ENCODE measurements at regions not wholly inside any gene's neighbourhood (a gene's known extent, or its start where the extent isn't known, plus 50 kb on each side); places are given as distances from the start of the nearest gene placed in this dataset.
A peak's percentile ranks its signal among the peaks of the same experiment; 100 is the strongest.

GRCh38 chr12:111304642-111305071, 64.2 kb downstream of the PHETA1 start:
- peak in 1 of 2 experiments; percentile 61 for DNase-seq
- H3K27me3 Mint-ChIP-seq (ENCODE audit: insufficient read depth, unreplicated experiment), result peaks cover 2% of the 10 kb centered on the region

GRCh38 chr12:111303531-111303930, 65.4 kb downstream of the PHETA1 start:
- H3K4me1 Mint-ChIP-seq (ENCODE audit: low read depth, unreplicated experiment), result no peaks in the 10 kb centered on the region
- no peak overlapping the region for H3K27ac Mint-ChIP-seq (ENCODE audit: unreplicated experiment)
- peaks cover 19% of the 10 kb centered on the region for H3K9me3 ChIP-seq
- POLR2A ChIA-PET, result no interaction called here
- CTCF ChIA-PET, result interaction anchor here (1.1 kb wide), 1 partner anchor 30 kb away, joined by 3 read pairs; no protein-coding TSS in a partner anchor
- H3K4me3 ChIP-seq (ENCODE audit: low read depth, low read length), result no peak overlapping the region
- no peaks in the 10 kb centered on the region for H3K27me3 Mint-ChIP-seq (ENCODE audit: insufficient read depth, unreplicated experiment)
- no peaks in the 10 kb centered on the region for H3K4me1 ChIP-seq
- H3K4me3 Mint-ChIP-seq (ENCODE audit: unreplicated experiment), result no peak overlapping the region
- no peaks in the 10 kb centered on the region for H3K36me3 Mint-ChIP-seq (ENCODE audit: insufficient read depth, unreplicated experiment)
- no peaks in the 10 kb centered on the region for H3K27me3 ChIP-seq (replicated peaks; ENCODE audit: control insufficient read depth, insufficient read depth, low read length)
- intact Hi-C loops (cut with micrococcal nuclease; ENCODE audit: unreplicated experiment), result no loop called here
- BruUV-seq (replicated peaks), result no TSS peak
- H3K9me3 Mint-ChIP-seq (ENCODE audit: unreplicated experiment), result peaks cover 22% of the 10 kb centered on the region
- no peaks in the 10 kb centered on the region for H3K36me3 ChIP-seq (ENCODE audit: control insufficient read depth, insufficient read depth, low read length)
- TF ChIP-seq CTCF (IDR thresholded peaks at IDR 0.05; ENCODE audit: insufficient read depth in 1 of 2, low read depth in 1 of 2, low read length in 1 of 2, severe bottlenecking in 1 of 2, unreplicated experiment in 1 of 2), result no peak
- no peak for DNase-seq

More at GRCh38 chr12:111304642-111305071, 64.2 kb downstream of the PHETA1 start:
- Mint-ChIP-seq H3K36me3 (ENCODE audit: insufficient read depth, unreplicated experiment) (no peaks in the 10 kb centered on the region), H3K27ac (ENCODE audit: unreplicated experiment) (no peak overlapping the region), H3K4me1 (ENCODE audit: low read depth, unreplicated experiment) (no peaks in the 10 kb centered on the region), H3K9me3 (ENCODE audit: unreplicated experiment) (peaks cover 22% of the 10 kb centered on the region), H3K4me3 (ENCODE audit: unreplicated experiment) (no peak overlapping the region)
- CTCF ChIA-PET, result no interaction called here
- H3K36me3 ChIP-seq (ENCODE audit: control insufficient read depth, insufficient read depth, low read length), result no peaks in the 10 kb centered on the region
- BruUV-seq (replicated peaks), result no TSS peak
- peaks cover 19% of the 10 kb centered on the region for H3K9me3 ChIP-seq
- POLR2A ChIA-PET, result no interaction called here
- no peaks in the 10 kb centered on the region for H3K4me1 ChIP-seq
- H3K4me3 ChIP-seq (ENCODE audit: low read depth, low read length), result no peak overlapping the region
- intact Hi-C loops (cut with micrococcal nuclease; ENCODE audit: unreplicated experiment), result no loop called here
- H3K27me3 ChIP-seq (replicated peaks; ENCODE audit: control insufficient read depth, insufficient read depth, low read length), result no peaks in the 10 kb centered on the region
- peak; percentile 49 to 89 for TF ChIP-seq CTCF (IDR thresholded peaks at IDR 0.05; ENCODE audit: insufficient read depth in 1 of 2, low read depth in 1 of 2, low read length in 1 of 2, severe bottlenecking in 1 of 2, unreplicated experiment in 1 of 2)

- BruUV-seq (replicated peaks), result no TSS peak
- Mint-ChIP-seq H3K4me1 (ENCODE audit: low read depth, unreplicated experiment) (no peaks in the 10 kb centered on the region), H3K36me3 (ENCODE audit: insufficient read depth, unreplicated experiment) (no peaks in the 10 kb centered on the region), H3K27me3 (ENCODE audit: insufficient read depth, unreplicated experiment) (no peaks in the 10 kb centered on the region), H3K9me3 (ENCODE audit: unreplicated experiment) (no peaks in the 10 kb centered on the region), H3K4me3 (ENCODE audit: unreplicated experiment) (no peak overlapping the region), H3K27ac (ENCODE audit: unreplicated experiment) (no peak overlapping the region)
- no peaks in the 10 kb centered on the region for H3K4me1 ChIP-seq
- H3K4me3 ChIP-seq (ENCODE audit: low read depth, low read length), result no peak overlapping the region
- peak; percentile 55 to 72 for DNase-seq
- H3K27me3 ChIP-seq (replicated peaks; ENCODE audit: control insufficient read depth, insufficient read depth, low read length), result no peaks in the 10 kb centered on the region
- intact Hi-C loops (cut with micrococcal nuclease; ENCODE audit: unreplicated experiment), result loop anchor here (1.0 to 5.0 kb wide), 3 partner anchors 275 to 407 kb away; no protein-coding TSS in a partner anchor
- CTCF ChIA-PET, result interaction anchor here (0.7 to 1.2 kb wide), 4 partner anchors 22 to 359 kb away, joined by 3 to 4 read pairs (median 3); no protein-coding TSS in a partner anchor
- TF ChIP-seq CTCF (IDR thresholded peaks at IDR 0.05; ENCODE audit: insufficient read depth in 1 of 2, low read depth in 1 of 2, low read length in 1 of 2, severe bottlenecking in 1 of 2, unreplicated experiment in 1 of 2), result peak; percentile 84 to 91
- peaks cover under 1% of the 10 kb centered on the region; the same call in 1 of the 2 replicates for H3K9me3 ChIP-seq
- H3K36me3 ChIP-seq (ENCODE audit: control insufficient read depth, insufficient read depth, low read length), result no peaks in the 10 kb centered on the region
- POLR2A ChIA-PET, result no interaction called here
Measured at GRCh38 chr12:111298582-111299436, 70.1 kb downstream of the PHETA1 start.

Measured in Caco-2 (cell line).